SK-N-MC (cell line): ENCODE measurements at regions not wholly inside any gene's neighbourhood (a gene's known extent, or its start where the extent isn't known, plus 50 kb on each side); places are given as distances from the start of the nearest gene placed in this dataset.

Source experiments
- EZH2 ChIP-seq: fragments of 200-600 bp; sonication (generic); IDR thresholded peaks from one replicate; pipeline ENCODE4 v1.6.1; 2017; ENCODE audit warnings: antibody characterized with exemption
- FOXP2 ChIP-seq: optimal IDR thresholded peaks from 2 replicates; pipeline ENCODE3; 2011; ENCODE audit warnings: mild to moderate bottlenecking, moderate library complexity; ENCODE audit not compliant: insufficient read depth; ENCODE audit errors: extremely low read length, control extremely low read depth
- POLR2AphosphoS5 ChIP-seq: IDR thresholded peaks from 2 replicates; pipeline ENCODE4 v1.6.1; 2012; ENCODE audit warnings: mild to moderate bottlenecking, low read depth, low read length, borderline replicate concordance

GRCh38 chr2:128384446-128384845 is 65.8 kb upstream of the HS6ST1 start:
- TF ChIP-seq EZH2 (no peak), POLR2AphosphoS5 (no peak), FOXP2 (no peak)
